HEK293T (cell line): ENCODE measurements at regions not wholly inside any gene's neighbourhood (a gene's known extent, or its start where the extent isn't known, plus 50 kb on each side); places are given as distances from the start of the nearest gene placed in this dataset.

ENCODE experiments used
- BHLHE40 ChIP-seq: fragments of 450-650 bp; IDR thresholded peaks from 2 replicates; pipeline ENCODE4 v1.6.1; 2016; ENCODE audit warnings: mild to moderate bottlenecking, moderate library complexity, borderline replicate concordance
- FOXK2 ChIP-seq: fragments of 450-650 bp; IDR thresholded peaks from 2 replicates; pipeline ENCODE4 v1.6.1; 2016; ENCODE audit warnings: mild to moderate bottlenecking
- FOXM1 ChIP-seq: fragments of 450-650 bp; IDR thresholded peaks from 2 replicates; pipeline ENCODE4 v1.6.1; 2017; ENCODE audit warnings: mild to moderate bottlenecking, borderline replicate concordance
- LEF1 ChIP-seq: fragments of 450-650 bp; IDR thresholded peaks from 2 replicates; pipeline ENCODE4 v1.6.1; 2017; ENCODE audit warnings: mild to moderate bottlenecking, borderline replicate concordance
- SUZ12 ChIP-seq: fragments of 450-650 bp; IDR thresholded peaks from 2 replicates; pipeline ENCODE4 v1.6.1; 2016; ENCODE audit warnings: mild to moderate bottlenecking
- ZNF384 ChIP-seq: fragments of 450-650 bp; IDR thresholded peaks from 2 replicates; pipeline ENCODE4 v1.6.1; 2016

GRCh38 chr14:71308671-71309070 lies 401.4 kb downstream of the PCNX1 start:
- TF ChIP-seq FOXM1 (no peak), LEF1 (no peak), SUZ12 (no peak), FOXK2 (no peak), BHLHE40 (no peak), ZNF384 (no peak)
